ENCODE measurements at regions not wholly inside any gene's neighbourhood (a gene's known extent, or its start where the extent isn't known, plus 50 kb on each side); places are given as distances from the start of the nearest gene placed in this dataset.

DNA sequence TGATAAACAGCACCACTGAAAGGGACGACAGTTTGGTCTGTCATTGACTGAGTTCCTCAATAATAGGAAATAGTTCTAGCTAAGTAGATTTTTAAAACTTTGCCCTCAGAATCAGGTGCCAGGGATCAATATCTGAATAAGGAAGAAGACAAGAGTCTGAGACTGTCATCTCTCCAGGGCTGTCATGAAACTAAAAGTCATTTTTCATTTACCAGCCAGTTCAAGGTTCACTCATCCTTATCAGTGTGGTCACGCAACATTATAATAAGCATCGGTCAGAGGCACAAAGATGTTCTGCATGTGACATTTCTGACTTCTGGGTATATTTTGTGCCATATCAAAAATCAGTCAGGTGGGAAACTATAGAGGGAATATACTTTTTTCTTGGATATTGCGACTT, 52.5 kb upstream of the E2F3 start:
- TF ChIP-seq, protein P1, sequence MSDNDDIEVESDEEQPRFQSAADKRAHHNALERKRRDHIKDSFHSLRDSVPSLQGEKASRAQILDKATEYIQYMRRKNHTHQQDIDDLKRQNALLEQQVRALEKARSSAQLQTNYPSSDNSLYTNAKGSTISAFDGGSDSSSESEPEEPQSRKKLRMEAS (CRISPR knock-in tag; IDR thresholded peaks at IDR 0.05): no peak
- TF ChIP-seq ZNF416 (CRISPR knock-in tag; IDR thresholded peaks at IDR 0.05) (no peak), MXD4 (CRISPR knock-in tag; IDR thresholded peaks at IDR 0.05; ENCODE audit: borderline replicate concordance) (no peak), ZNF263 (CRISPR knock-in tag; IDR thresholded peaks at IDR 0.05; ENCODE audit: low read depth) (no peak), GABPB1 (CRISPR knock-in tag; IDR thresholded peaks at IDR 0.05) (no peak), ZNF232 (CRISPR knock-in tag; IDR thresholded peaks at IDR 0.05) (no peak), CREB1 (CRISPR knock-in tag; IDR thresholded peaks at IDR 0.05) (no peak), SP1 (CRISPR knock-in tag; conservative IDR thresholded peaks at IDR 0.05) (no peak)
- TF ChIP-seq, protein P2, sequence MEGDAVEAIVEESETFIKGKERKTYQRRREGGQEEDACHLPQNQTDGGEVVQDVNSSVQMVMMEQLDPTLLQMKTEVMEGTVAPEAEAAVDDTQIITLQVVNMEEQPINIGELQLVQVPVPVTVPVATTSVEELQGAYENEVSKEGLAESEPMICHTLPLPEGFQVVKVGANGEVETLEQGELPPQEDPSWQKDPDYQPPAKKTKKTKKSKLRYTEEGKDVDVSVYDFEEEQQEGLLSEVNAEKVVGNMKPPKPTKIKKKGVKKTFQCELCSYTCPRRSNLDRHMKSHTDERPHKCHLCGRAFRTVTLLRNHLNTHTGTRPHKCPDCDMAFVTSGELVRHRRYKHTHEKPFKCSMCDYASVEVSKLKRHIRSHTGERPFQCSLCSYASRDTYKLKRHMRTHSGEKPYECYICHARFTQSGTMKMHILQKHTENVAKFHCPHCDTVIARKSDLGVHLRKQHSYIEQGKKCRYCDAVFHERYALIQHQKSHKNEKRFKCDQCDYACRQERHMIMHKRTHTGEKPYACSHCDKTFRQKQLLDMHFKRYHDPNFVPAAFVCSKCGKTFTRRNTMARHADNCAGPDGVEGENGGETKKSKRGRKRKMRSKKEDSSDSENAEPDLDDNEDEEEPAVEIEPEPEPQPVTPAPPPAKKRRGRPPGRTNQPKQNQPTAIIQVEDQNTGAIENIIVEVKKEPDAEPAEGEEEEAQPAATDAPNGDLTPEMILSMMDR (IDR thresholded peaks at IDR 0.05): no peak

All from WTC11 (cell line).